Natural killer cell treated with Interleukin-12 subunit alpha and Interleukin-12 subunit beta and Interleukin-15 and Interleukin-18, amount 100 ng/mL, for 72 hours (primary cell): ENCODE measurements at regions not wholly inside any gene's neighbourhood (a gene's known extent, or its start where the extent isn't known, plus 50 kb on each side); places are given as distances from the start of the nearest gene placed in this dataset.
"Not testable (repeated sequence)": the region's sequence is repeated elsewhere in the genome, so short reads cannot be mapped to it uniquely, and the experiment has no call there.

Experiments used
- ATAC-seq, 2 donors: fragments of 150-1000 bp; cut with Tn5 transposase in 1 of 2; sonication (Bioruptor Pico), chemical (Tn5 transposase) in 1 of 2; 2 replicates each; pipeline ENCODE4 v1.10.0; 2021
- DNase-seq: peaks from one replicate; pipeline ENCODE4 v3.0.0; 2022; ENCODE audit warnings: low spot score
- H3K27ac Mint-ChIP-seq, 2 donors: 1 replicate in 1 of 2; 2 replicates in 1 of 2; pipeline ENCODE4 v1.8.0; 2022; ENCODE audit warnings: mixed read lengths in 2 of 2, mild to moderate bottlenecking in 1 of 2, moderate library complexity in 1 of 2
- H3K27me3 Mint-ChIP-seq, 2 donors: 1 replicate in 1 of 2; 2 replicates in 1 of 2; pipeline ENCODE4 v1.8.0; 2022; ENCODE audit warnings: mixed read lengths in 2 of 2
- H3K36me3 Mint-ChIP-seq: one replicate; pipeline ENCODE4 v1.8.0; 2022; ENCODE audit warnings: mixed read lengths
- H3K4me1 Mint-ChIP-seq, 2 donors: 1 replicate in 1 of 2; 2 replicates in 1 of 2; pipeline ENCODE4 v1.8.0; 2022; ENCODE audit warnings: low read depth in 2 of 2, mixed read lengths in 2 of 2, mild to moderate bottlenecking in 1 of 2
- H3K4me3 Mint-ChIP-seq: one replicate; pipeline ENCODE4 v1.8.0; 2022; ENCODE audit warnings: mixed read lengths
- H3K9me3 Mint-ChIP-seq: 2 replicates; pipeline ENCODE4 v1.8.0; 2022; ENCODE audit warnings: mixed read lengths

- not testable (repeated sequence) for DNase-seq, H3K9me3 Mint-ChIP-seq, H3K27ac Mint-ChIP-seq, H3K4me3 Mint-ChIP-seq, H3K36me3 Mint-ChIP-seq, H3K4me1 Mint-ChIP-seq, ATAC-seq
- H3K27me3 Mint-ChIP-seq: peaks cover 8 to 12% of the 10 kb centered on the region in 2 donors
Measured at GRCh38 chr14:51467392-51467791, 184.3 kb upstream of the FRMD6 start.

GRCh38 chr14:51468523-51468922 lies 183.2 kb upstream of the FRMD6 start:
- H3K4me1 Mint-ChIP-seq: no peaks in the 10 kb centered on the region
- no peaks in the 10 kb centered on the region for H3K9me3 Mint-ChIP-seq
- no peaks in the 10 kb centered on the region for H3K36me3 Mint-ChIP-seq
- ATAC-seq: no peak
- peaks cover 8 to 12% of the 10 kb centered on the region in 2 donors for H3K27me3 Mint-ChIP-seq
- DNase-seq: no peak
- no peak overlapping the region for H3K4me3 Mint-ChIP-seq
- no peak overlapping the region for H3K27ac Mint-ChIP-seq

GRCh38 chr14:51472881-51473280 lies 178.8 kb upstream of the FRMD6 start:
- ATAC-seq (no peak), DNase-seq (no peak)
- Mint-ChIP-seq H3K9me3 (no peaks in the 10 kb centered on the region), H3K27ac (no peak overlapping the region), H3K4me3 (no peak overlapping the region), H3K4me1 (no peaks in the 10 kb centered on the region), H3K27me3 (peaks cover 19 to 27% of the 10 kb centered on the region in 2 donors), H3K36me3 (no peaks in the 10 kb centered on the region)

- ATAC-seq: no peak
- Mint-ChIP-seq H3K27me3 (peaks cover 19 to 27% of the 10 kb centered on the region in 2 donors), H3K4me3 (no peak overlapping the region)
Measured at GRCh38 chr14:51473351-51473750, 178.4 kb upstream of the FRMD6 start.

DNA sequence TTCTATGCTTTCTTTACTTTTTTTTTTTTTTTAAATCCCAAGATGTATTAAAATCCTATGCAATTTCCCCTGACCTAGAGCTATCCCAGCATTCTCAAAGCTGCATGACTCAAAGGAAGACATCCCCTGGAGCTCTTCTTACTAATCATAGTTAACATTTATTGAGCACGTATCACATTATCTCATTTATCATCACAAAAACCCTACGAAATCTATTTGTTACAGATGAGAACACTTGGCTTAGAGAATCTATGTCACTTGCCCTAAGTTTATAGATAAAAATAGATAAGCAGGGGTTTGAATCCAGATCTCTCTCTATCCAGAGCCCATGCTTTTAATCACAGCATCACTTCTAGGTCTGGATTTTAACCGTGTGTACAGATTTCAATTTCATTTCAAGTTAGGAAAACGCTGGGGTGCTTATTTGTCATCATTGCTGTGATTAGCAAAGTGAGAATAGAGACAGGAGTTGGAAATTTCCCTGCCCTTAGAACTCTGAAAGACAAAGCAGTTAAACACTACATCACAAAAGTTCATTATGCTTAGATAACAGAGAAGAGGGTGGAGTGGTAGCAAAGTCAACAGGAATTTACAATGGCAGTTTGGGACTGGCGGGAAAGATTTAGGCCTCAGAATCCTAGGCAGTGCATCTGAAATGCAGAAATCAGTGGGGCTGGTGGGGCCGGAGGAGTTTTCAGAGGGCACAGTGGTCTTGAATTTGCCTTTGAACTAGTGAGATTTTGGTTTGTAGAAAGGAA lies 177.7 kb upstream of the FRMD6 start:
- no peaks in the 10 kb centered on the region for H3K9me3 Mint-ChIP-seq
- H3K4me1 Mint-ChIP-seq: no peaks in the 10 kb centered on the region
- peaks cover 19 to 27% of the 10 kb centered on the region in 2 donors for H3K27me3 Mint-ChIP-seq
- ATAC-seq: no peak
- no peak for DNase-seq
- H3K27ac Mint-ChIP-seq: no peak overlapping the region
- no peaks in the 10 kb centered on the region for H3K36me3 Mint-ChIP-seq
- no peak overlapping the region for H3K4me3 Mint-ChIP-seq

More at GRCh38 chr14:51473351-51473750, 178.4 kb upstream of the FRMD6 start:
- no peak overlapping the region for H3K27ac Mint-ChIP-seq
- H3K36me3 Mint-ChIP-seq: no peaks in the 10 kb centered on the region
- H3K9me3 Mint-ChIP-seq: no peaks in the 10 kb centered on the region
- no peak for DNase-seq
- H3K4me1 Mint-ChIP-seq: no peaks in the 10 kb centered on the region

GRCh38 chr14:51474854-51475253 lies 176.9 kb upstream of the FRMD6 start:
- no peaks in the 10 kb centered on the region for H3K4me1 Mint-ChIP-seq
- peaks cover 19 to 27% of the 10 kb centered on the region in 2 donors for H3K27me3 Mint-ChIP-seq
- no peak overlapping the region for H3K4me3 Mint-ChIP-seq
- DNase-seq (no peak), ATAC-seq (no peak)
- no peaks in the 10 kb centered on the region for H3K9me3 Mint-ChIP-seq
- no peak overlapping the region for H3K27ac Mint-ChIP-seq
- H3K36me3 Mint-ChIP-seq: no peaks in the 10 kb centered on the region

DNA sequence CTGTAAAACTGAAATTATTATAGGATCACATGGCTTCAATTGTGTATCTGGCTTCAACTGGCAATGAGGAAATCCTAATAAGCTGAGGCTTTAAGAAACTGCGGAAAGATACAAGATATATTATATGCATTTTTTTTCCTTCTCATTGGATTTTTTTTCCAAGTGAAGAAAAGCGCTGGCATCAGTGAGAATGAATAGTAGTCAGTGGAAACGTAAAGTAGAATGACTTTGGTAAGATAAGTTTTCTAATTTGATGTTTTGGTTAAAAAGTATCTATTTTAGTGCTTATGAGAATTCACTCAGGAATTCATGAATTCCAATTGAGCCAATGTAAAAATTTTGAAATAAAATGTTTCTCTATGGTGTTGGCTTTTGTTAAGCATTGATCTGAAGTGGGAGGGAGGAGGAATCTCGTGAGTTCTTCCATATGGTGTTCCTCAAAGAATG lies 173.5 kb upstream of the FRMD6 start:
- H3K4me1 Mint-ChIP-seq: no peaks in the 10 kb centered on the region
- H3K27me3 Mint-ChIP-seq: peaks cover 14 to 20% of the 10 kb centered on the region in 2 donors
- no peaks in the 10 kb centered on the region for H3K36me3 Mint-ChIP-seq
- H3K9me3 Mint-ChIP-seq: no peaks in the 10 kb centered on the region
- ATAC-seq: no peak
- H3K4me3 Mint-ChIP-seq: no peak overlapping the region
- H3K27ac Mint-ChIP-seq: no peak overlapping the region
- DNase-seq: no peak

DNA sequence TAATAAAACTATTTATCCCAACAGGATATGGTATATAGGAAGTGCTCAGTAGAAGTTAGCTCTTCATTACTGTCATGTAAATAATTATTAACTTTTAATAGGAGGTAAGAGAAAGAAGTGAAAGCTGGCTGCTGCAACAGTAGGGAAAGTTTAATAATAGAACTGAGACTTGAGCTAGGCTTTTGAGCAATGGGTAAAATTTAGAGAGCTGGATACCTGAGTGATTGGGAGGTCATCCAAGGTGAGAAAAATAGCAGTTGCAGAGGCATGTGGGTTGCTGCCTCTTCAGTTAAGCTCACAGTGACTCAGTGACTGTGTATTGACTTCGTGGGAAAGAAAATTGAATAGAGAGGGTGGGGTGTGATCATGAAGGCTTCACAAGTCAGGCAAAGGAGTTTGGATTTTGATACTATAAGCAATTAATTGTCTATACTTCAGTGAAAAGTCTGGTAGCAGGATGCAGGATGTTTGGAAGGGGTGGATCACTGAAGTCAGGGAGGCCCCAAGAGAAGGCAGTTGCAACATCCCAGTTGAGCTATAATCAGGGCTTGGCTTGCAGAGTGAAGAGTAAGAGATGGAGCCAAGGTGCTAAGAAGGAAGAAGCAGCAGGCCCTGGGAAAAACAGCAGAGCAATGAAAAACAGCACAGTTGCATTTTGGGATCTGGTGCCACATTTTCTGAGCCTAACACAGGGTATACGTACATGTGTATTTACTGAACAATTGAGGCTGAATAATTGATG lies 172.0 kb upstream of the FRMD6 start:
- H3K27ac Mint-ChIP-seq: no peak overlapping the region
- ATAC-seq (no peak), DNase-seq (no peak)
- H3K36me3 Mint-ChIP-seq: no peaks in the 10 kb centered on the region
- H3K27me3 Mint-ChIP-seq: peaks cover 9 to 10% of the 10 kb centered on the region in 2 donors
- H3K9me3 Mint-ChIP-seq: no peaks in the 10 kb centered on the region
- no peaks in the 10 kb centered on the region for H3K4me1 Mint-ChIP-seq
- no peak overlapping the region for H3K4me3 Mint-ChIP-seq

DNA sequence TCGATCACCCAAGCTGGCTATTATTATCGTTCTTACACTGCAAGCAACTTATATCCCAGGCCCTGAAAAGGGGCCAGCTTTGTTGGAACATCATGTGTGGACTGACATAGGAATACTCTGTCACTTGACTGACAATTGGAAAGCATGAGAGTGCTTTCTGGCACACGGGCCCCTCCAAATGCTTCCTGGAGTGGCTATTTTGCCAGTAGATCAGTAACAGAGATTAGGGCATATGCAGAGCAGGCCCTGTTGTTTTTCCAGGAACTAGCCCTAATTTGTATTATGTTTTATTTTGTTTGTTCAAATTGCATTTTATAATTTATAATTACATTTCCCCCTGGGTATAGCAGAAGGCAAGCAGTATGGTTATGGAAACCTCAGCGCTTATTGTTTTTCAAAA lies 170.1 kb upstream of the FRMD6 start:
- no peak for DNase-seq
- Mint-ChIP-seq H3K4me1 (no peaks in the 10 kb centered on the region), H3K27ac (no peak overlapping the region), H3K27me3 (peaks cover 3 to 5% of the 10 kb centered on the region in 2 donors), H3K9me3 (no peaks in the 10 kb centered on the region), H3K36me3 (no peaks in the 10 kb centered on the region), H3K4me3 (no peak overlapping the region)
- no peak for ATAC-seq

DNA sequence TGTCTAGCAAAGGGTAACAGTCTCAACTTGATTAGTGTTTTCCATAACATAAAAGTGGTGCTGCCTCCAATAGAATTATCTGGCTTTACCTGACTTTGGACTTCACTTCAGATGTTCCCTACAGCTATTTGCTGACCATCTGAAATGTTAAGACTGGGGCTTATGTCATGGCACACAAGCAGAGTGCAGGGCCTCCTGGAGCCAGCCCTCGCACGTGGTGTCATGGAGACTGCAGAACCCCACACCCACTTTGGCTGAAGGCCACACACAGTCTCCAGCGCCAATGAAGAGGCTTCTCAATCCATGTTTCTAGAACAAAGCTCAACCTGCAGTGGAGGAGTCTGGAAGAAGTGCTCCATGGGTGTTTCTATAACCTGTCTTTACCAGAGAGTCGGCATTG lies 169.6 kb upstream of the FRMD6 start:
- H3K4me3 Mint-ChIP-seq: no peak overlapping the region
- no peak overlapping the region for H3K27ac Mint-ChIP-seq
- no peaks in the 10 kb centered on the region for H3K9me3 Mint-ChIP-seq
- H3K27me3 Mint-ChIP-seq: peaks cover 0 to under 1% of the 10 kb centered on the region in 2 donors
- DNase-seq (no peak), ATAC-seq (peak in 1 of 2 donors; percentile 17)
- no peaks in the 10 kb centered on the region for H3K36me3 Mint-ChIP-seq
- H3K4me1 Mint-ChIP-seq: no peaks in the 10 kb centered on the region

GRCh38 chr14:51484485-51484884 lies 167.2 kb upstream of the FRMD6 start:
- Mint-ChIP-seq H3K4me3 (no peak overlapping the region), H3K36me3 (no peaks in the 10 kb centered on the region), H3K9me3 (no peaks in the 10 kb centered on the region), H3K27me3 (peaks cover under 1 to 4% of the 10 kb centered on the region in 2 donors), H3K4me1 (no peaks in the 10 kb centered on the region), H3K27ac (no peak overlapping the region)
- DNase-seq (no peak), ATAC-seq (no peak)

GRCh38 chr14:51485733-51486132 lies 166.0 kb upstream of the FRMD6 start:
- no peak for ATAC-seq
- Mint-ChIP-seq H3K4me1 (no peaks in the 10 kb centered on the region), H3K27ac (no peak overlapping the region), H3K9me3 (no peaks in the 10 kb centered on the region), H3K4me3 (no peak overlapping the region), H3K36me3 (no peaks in the 10 kb centered on the region), H3K27me3 (peaks cover 8 to 10% of the 10 kb centered on the region in 2 donors)
- no peak for DNase-seq

GRCh38 chr14:51487848-51488247 lies 163.9 kb upstream of the FRMD6 start:
- Mint-ChIP-seq H3K9me3 (no peaks in the 10 kb centered on the region), H3K27me3 (peaks cover 13 to 25% of the 10 kb centered on the region in 2 donors), H3K4me3 (no peak overlapping the region), H3K36me3 (no peaks in the 10 kb centered on the region), H3K27ac (no peak overlapping the region), H3K4me1 (no peaks in the 10 kb centered on the region)
- DNase-seq (no peak), ATAC-seq (no peak)

GRCh38 chr14:51488569-51489220 lies 163.0 kb upstream of the FRMD6 start:
- H3K4me1 Mint-ChIP-seq: no peaks in the 10 kb centered on the region
- ATAC-seq (no peak), DNase-seq (no peak)
- no peak overlapping the region for H3K27ac Mint-ChIP-seq
- H3K27me3 Mint-ChIP-seq: peaks cover 16 to 33% of the 10 kb centered on the region in 2 donors
- H3K36me3 Mint-ChIP-seq: no peaks in the 10 kb centered on the region
- H3K4me3 Mint-ChIP-seq: no peak overlapping the region
- peaks cover 2% of the 10 kb centered on the region for H3K9me3 Mint-ChIP-seq
